Spleen (tissue), 7 donors: ENCODE measurements at regions not wholly inside any gene's neighbourhood (a gene's known extent, or its start where the extent isn't known, plus 50 kb on each side); places are given as distances from the start of the nearest gene placed in this dataset.

Experiments
- POLR2A ChIP-seq, 3 donors: fragments of 450-650 bp; IDR thresholded peaks; one replicate each; pipeline ENCODE4 v1.5.1; 2017; ENCODE audit warnings: antibody characterized with exemption in 3 of 3, mild to moderate bottlenecking in 1 of 3
- POLR2AphosphoS5 ChIP-seq, 3 donors: sonication (generic); formaldehyde crosslinking; IDR thresholded peaks; one replicate each; pipeline ENCODE4 v1.5.1; 2017; ENCODE audit warnings: antibody characterized with exemption in 3 of 3
- TF ChIP-seq, protein P1 (sequence below), 11 experiments: fragments of 200-600 bp in 7 of 11; fragments of 450-650 bp in 4 of 11; sonication (generic) in 4 of 11; IDR thresholded peaks in 8 of 11; conservative IDR thresholded peaks in 3 of 11; 1 replicate in 7 of 11; 2 replicates in 4 of 11; pipeline versions ENCODE4 v1.4.0 to v1.8.0; 2016 to 2021; ENCODE audit warnings: antibody characterized with exemption in 11 of 11, inconsistent platforms in 4 of 11, mild to moderate bottlenecking in 1 of 11
- donor health status: DM: no; HTN: no; CAD: no; lungs with moderate emphysema.
- donor health status: DM: no; HTN: no; CAD: no.
- donor health status: DM: no; HTN: no; CAD: no.

DNA sequence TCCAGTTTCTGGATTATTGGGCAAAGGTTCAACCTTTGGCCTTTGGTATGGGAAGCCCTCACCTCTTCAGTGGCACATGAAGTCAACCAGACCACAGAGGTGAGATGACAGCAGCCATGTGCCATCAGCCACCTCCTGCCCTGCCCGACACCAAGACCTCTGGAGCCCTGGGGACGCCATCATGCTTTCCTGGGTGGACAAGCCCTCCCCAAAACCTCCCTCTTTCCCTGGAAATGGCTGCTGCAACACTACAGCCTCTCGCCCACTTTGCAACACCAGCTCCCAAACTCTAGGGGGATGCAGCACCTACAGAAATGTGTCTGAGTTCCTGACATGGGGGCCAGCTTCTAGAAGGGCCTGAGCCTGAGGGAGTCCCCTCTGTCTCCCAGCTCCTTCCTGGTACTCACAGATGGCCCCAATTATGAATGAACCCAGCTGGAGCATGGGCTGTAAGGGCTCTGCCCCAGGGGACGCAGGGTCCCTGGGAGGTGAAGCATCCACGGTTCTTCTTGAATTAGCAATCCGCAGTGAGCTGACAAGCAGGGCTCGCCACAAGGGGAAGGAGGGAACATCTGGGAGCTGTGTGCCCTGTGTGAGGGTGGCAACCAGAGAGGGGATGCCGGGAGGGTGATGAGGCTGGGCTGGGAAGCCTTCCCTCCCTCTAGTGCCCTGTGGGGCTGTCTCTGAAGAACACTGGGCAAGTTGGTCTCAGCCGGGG, 268.5 kb upstream of the HDAC4 start:
- TF ChIP-seq, protein P1, sequence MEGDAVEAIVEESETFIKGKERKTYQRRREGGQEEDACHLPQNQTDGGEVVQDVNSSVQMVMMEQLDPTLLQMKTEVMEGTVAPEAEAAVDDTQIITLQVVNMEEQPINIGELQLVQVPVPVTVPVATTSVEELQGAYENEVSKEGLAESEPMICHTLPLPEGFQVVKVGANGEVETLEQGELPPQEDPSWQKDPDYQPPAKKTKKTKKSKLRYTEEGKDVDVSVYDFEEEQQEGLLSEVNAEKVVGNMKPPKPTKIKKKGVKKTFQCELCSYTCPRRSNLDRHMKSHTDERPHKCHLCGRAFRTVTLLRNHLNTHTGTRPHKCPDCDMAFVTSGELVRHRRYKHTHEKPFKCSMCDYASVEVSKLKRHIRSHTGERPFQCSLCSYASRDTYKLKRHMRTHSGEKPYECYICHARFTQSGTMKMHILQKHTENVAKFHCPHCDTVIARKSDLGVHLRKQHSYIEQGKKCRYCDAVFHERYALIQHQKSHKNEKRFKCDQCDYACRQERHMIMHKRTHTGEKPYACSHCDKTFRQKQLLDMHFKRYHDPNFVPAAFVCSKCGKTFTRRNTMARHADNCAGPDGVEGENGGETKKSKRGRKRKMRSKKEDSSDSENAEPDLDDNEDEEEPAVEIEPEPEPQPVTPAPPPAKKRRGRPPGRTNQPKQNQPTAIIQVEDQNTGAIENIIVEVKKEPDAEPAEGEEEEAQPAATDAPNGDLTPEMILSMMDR (IDR thresholded peaks at IDR 0.05 in 8 of 11, conservative IDR thresholded peaks at IDR 0.05 in 3 of 11) = no peak
- no peak for TF ChIP-seq POLR2A (IDR thresholded peaks at IDR 0.05)
- no peak for TF ChIP-seq POLR2AphosphoS5 (IDR thresholded peaks at IDR 0.05)
